ENCODE measurements at regions not wholly inside any gene's neighbourhood (a gene's known extent, or its start where the extent isn't known, plus 50 kb on each side); places are given as distances from the start of the nearest gene placed in this dataset.

- Histone ChIP-seq H3K36me3 (ENCODE audit: insufficient read depth, low read length) (no peaks in the 10 kb centered on the region), H3K4me1 (ENCODE audit: insufficient read depth, low read length, poor library complexity, severe bottlenecking) (peaks cover 68% of the 10 kb centered on the region), H4K20me1 (ENCODE audit: insufficient read depth, low read length) (no peaks in the 10 kb centered on the region), H3K9me3 (ENCODE audit: low read length) (no peaks in the 10 kb centered on the region), H3K9me2 (ENCODE audit: insufficient read depth, low read length) (no peaks in the 10 kb centered on the region), H3K4me2 (ENCODE audit: low read length) (peak overlapping the region; percentile 89), H3K4me3 (ENCODE audit: low read depth, low read length, poor library complexity, severe bottlenecking) (peak overlapping the region; percentile 56), H3K27ac (ENCODE audit: low read depth, low read length, poor library complexity, severe bottlenecking) (peak overlapping the region; percentile 92), H3K79me2 (ENCODE audit: insufficient read depth, low read depth, low read length) (no peaks in the 10 kb centered on the region), H2AFZ (ENCODE audit: low read length) (peak overlapping the region; percentile 76; the same call in 1 of the 2 replicates)
- peak; percentile 68 for DNase-seq (ENCODE audit: low spot score)
- BruUV-seq (replicated peaks), result no TSS peak
- CTCF ChIA-PET (ENCODE audit: unreplicated experiment), result interaction anchor here (0.6 to 1.6 kb wide), 7 partner anchors 10 to 480 kb away, joined by 3 to 8 read pairs (median 3); no protein-coding TSS in a partner anchor
- intact Hi-C loops (cut with micrococcal nuclease; ENCODE audit: unreplicated experiment), result loop anchor here (2.0 to 5.0 kb wide), 3 partner anchors 83 to 367 kb away; partner anchors contain the start of gene IRF2BP2
- TF ChIP-seq EZH2phosphoT487 (IDR thresholded peaks at IDR 0.05; ENCODE audit: borderline replicate concordance, low read depth, low read length) (no peak), CTCF (conservative IDR thresholded peaks at IDR 0.05; ENCODE audit: low read length) (no peak)
- POLR2A ChIA-PET, result interaction anchor here (0.5 to 8.0 kb wide), 22 partner anchors 8 to 460 kb away, joined by 3 to 120 read pairs (median 4); no protein-coding TSS in a partner anchor
Observed at GRCh38 chr1:234979296-234980279, 149.0 kb downstream of the TOMM20 start.

- no TSS peak for BruUV-seq (replicated peaks)
- peak overlapping the region; percentile 14; the same call in 1 of the 2 replicates for H2AFZ ChIP-seq (ENCODE audit: low read length)
- no peaks in the 10 kb centered on the region for H3K9me2 ChIP-seq (ENCODE audit: insufficient read depth, low read length)
- H3K27ac ChIP-seq (ENCODE audit: low read depth, low read length, poor library complexity, severe bottlenecking), result peak overlapping the region; percentile 92
- peak; percentile 94 for DNase-seq (ENCODE audit: low spot score)
- intact Hi-C loops (cut with micrococcal nuclease; ENCODE audit: unreplicated experiment), result loop anchor here (1.0 to 5.0 kb wide), 7 partner anchors 15 to 366 kb away; partner anchors contain the start of gene IRF2BP2
- TF ChIP-seq EZH2phosphoT487 (IDR thresholded peaks at IDR 0.05; ENCODE audit: borderline replicate concordance, low read depth, low read length) (no peak), CTCF (conservative IDR thresholded peaks at IDR 0.05; ENCODE audit: low read length) (peak; percentile 63)
- H3K4me3 ChIP-seq (ENCODE audit: low read depth, low read length, poor library complexity, severe bottlenecking), result peak overlapping the region; percentile 56
- ChIA-PET CTCF (ENCODE audit: unreplicated experiment) (interaction anchor here (1.1 to 2.9 kb wide), 6 partner anchors 11 to 479 kb away, joined by 3 to 11 read pairs (median 4); no protein-coding TSS in a partner anchor), POLR2A (interaction anchor here (0.6 to 8.0 kb wide), 23 partner anchors 9 to 479 kb away, joined by 3 to 120 read pairs (median 4); no protein-coding TSS in a partner anchor)
- peaks cover 68% of the 10 kb centered on the region for H3K4me1 ChIP-seq (ENCODE audit: insufficient read depth, low read length, poor library complexity, severe bottlenecking)
- H4K20me1 ChIP-seq (ENCODE audit: insufficient read depth, low read length), result no peaks in the 10 kb centered on the region
- H3K36me3 ChIP-seq (ENCODE audit: insufficient read depth, low read length), result no peaks in the 10 kb centered on the region
- H3K4me2 ChIP-seq (ENCODE audit: low read length), result peak overlapping the region; percentile 89
- H3K79me2 ChIP-seq (ENCODE audit: insufficient read depth, low read depth, low read length), result no peaks in the 10 kb centered on the region
- no peaks in the 10 kb centered on the region for H3K9me3 ChIP-seq (ENCODE audit: low read length)
Observed at GRCh38 chr1:234978397-234979295, 150.0 kb downstream of the TOMM20 start.

Measured in OCI-LY7 (cell line).